Stimulated activated CD4-positive, alpha-beta T cell treated with anti-CD3 and anti-CD28 coated beads, TNF-alpha, amount 100 ng/mL, for 48 hours (primary cell): ENCODE measurements at regions not wholly inside any gene's neighbourhood (a gene's known extent, or its start where the extent isn't known, plus 50 kb on each side); places are given as distances from the start of the nearest gene placed in this dataset.
"Not testable (repeated sequence)": the region's sequence is repeated elsewhere in the genome, so short reads cannot be mapped to it uniquely, and the experiment has no call there.

Experiments
- DNase-seq, 3 donors: peaks; one replicate each; pipeline ENCODE4 v3.0.0-alpha.2; 2020; ENCODE audit warnings: low read depth in 3 of 3

GRCh38 chr11:39462506-39462905, 1996.9 kb downstream of the LRRC4C start:
- no peak for DNase-seq

GRCh38 chr11:39461066-39461465, 1998.4 kb downstream of the LRRC4C start:
- no peak for DNase-seq

GRCh38 chr11:39459606-39460005, 1999.8 kb downstream of the LRRC4C start:
- no peak for DNase-seq

GRCh38 chr11:39458481-39458880, 2001.0 kb downstream of the LRRC4C start:
- DNase-seq, result no peak

- no peak for DNase-seq
These were observed 2015.9 kb downstream of the LRRC4C start for GRCh38 chr11:39443424-39444022.

GRCh38 chr11:39442177-39442576, 2017.3 kb downstream of the LRRC4C start:
- no peak for DNase-seq

- DNase-seq, result no peak
These were observed 2023.8 kb downstream of the LRRC4C start for GRCh38 chr11:39435641-39436040.

GRCh38 chr11:39434466-39434865, 2025.0 kb downstream of the LRRC4C start:
- DNase-seq, result no peak

GRCh38 chr11:39432929-39433328, 2026.5 kb downstream of the LRRC4C start:
- no peak for DNase-seq

GRCh38 chr11:39425226-39425625, 2034.2 kb downstream of the LRRC4C start:
- no peak for DNase-seq

GRCh38 chr11:39412117-39412516, 2047.3 kb downstream of the LRRC4C start:
- no peak for DNase-seq

GRCh38 chr11:39385911-39386310, 2073.5 kb downstream of the LRRC4C start:
- no peak for DNase-seq

GRCh38 chr11:39374963-39375698, 2084.3 kb downstream of the LRRC4C start:
- DNase-seq, result no peak

GRCh38 chr11:39367534-39367933, 2091.9 kb downstream of the LRRC4C start:
- DNase-seq, result no peak

- no peak for DNase-seq
These were observed 2093.5 kb downstream of the LRRC4C start for GRCh38 chr11:39365809-39366436.

- DNase-seq, result no peak
These were observed 2095.9 kb downstream of the LRRC4C start for GRCh38 chr11:39363571-39363970.

- DNase-seq, result no peak
These were observed 2097.9 kb downstream of the LRRC4C start for GRCh38 chr11:39361557-39361956.

GRCh38 chr11:39345834-39346442, 2113.5 kb downstream of the LRRC4C start:
- DNase-seq, result no peak

GRCh38 chr11:39341461-39341860, 2118.0 kb downstream of the LRRC4C start:
- DNase-seq, result no peak

- not testable (repeated sequence) for DNase-seq
These were observed 2126.4 kb downstream of the LRRC4C start for GRCh38 chr11:39333006-39333405.

- no peak for DNase-seq
These were observed 2132.2 kb downstream of the LRRC4C start for GRCh38 chr11:39327302-39327701.

GRCh38 chr11:39311888-39312287, 2147.6 kb downstream of the LRRC4C start:
- not testable (repeated sequence) for DNase-seq

GRCh38 chr11:39304586-39304985, 2154.9 kb downstream of the LRRC4C start:
- no peak for DNase-seq
